Neural cell (in vitro differentiated cells): ENCODE measurements at regions not wholly inside any gene's neighbourhood (a gene's known extent, or its start where the extent isn't known, plus 50 kb on each side); places are given as distances from the start of the nearest gene placed in this dataset.

Source experiments
- EP300 ChIP-seq: fragments of 450-650 bp; conservative IDR thresholded peaks from 2 replicates; pipeline ENCODE4 v1.6.1; 2014; ENCODE audit warnings: antibody characterized with exemption, mild to moderate bottlenecking, moderate library complexity; ENCODE audit not compliant: poor library complexity, severe bottlenecking
- EZH2 ChIP-seq: fragments of 200-600, 300-800 bp; shearing (Covaris generic), sonication (generic); IDR thresholded peaks from 2 replicates; pipeline ENCODE4 v1.6.1; 2014; ENCODE audit warnings: antibody characterized with exemption, low read length, borderline replicate concordance, mild to moderate bottlenecking; ENCODE audit not compliant: insufficient read depth, poor library complexity, severe bottlenecking
- POLR2AphosphoS5 ChIP-seq: IDR thresholded peaks from 2 replicates; pipeline ENCODE4 v1.6.1; 2012
- SMC3 ChIP-seq: fragments of 450-650 bp; conservative IDR thresholded peaks from 2 replicates; pipeline ENCODE4 v1.6.1; 2014; ENCODE audit warnings: antibody characterized with exemption, mild to moderate bottlenecking, moderate library complexity; ENCODE audit not compliant: poor library complexity
- TAF1 ChIP-seq: IDR thresholded peaks from 2 replicates; pipeline ENCODE4 v1.6.1; 2012; ENCODE audit warnings: low read depth
- TF ChIP-seq, protein P1 (sequence below): fragments of 450-650 bp; IDR thresholded peaks from 2 replicates; pipeline ENCODE4 v1.5.1; 2014; ENCODE audit warnings: antibody characterized with exemption, mild to moderate bottlenecking, moderate library complexity; ENCODE audit not compliant: poor library complexity, severe bottlenecking
- TF ChIP-seq, protein P2 (sequence below): IDR thresholded peaks from 2 replicates; pipeline ENCODE4 v1.6.1; 2012; ENCODE audit warnings: borderline replicate concordance

DNA sequence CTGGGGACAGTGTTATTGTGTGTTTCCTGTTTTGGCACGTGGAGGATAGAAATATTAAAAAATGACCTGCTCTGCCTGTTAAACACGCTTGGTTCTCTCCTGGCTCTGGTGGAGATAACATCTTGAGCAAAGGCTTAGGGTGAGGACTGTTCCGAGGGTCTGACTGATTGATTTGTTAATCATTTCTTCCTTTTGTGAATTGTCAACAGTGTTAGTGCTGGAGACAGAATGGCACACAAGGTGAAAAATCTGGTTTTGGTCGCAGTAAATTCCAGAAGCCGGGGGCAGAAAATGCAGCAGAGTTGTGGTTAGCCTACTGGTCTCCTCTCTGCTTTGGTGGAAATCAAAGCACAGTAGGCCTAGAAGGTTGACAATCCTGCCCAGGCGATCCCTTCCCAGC lies 163.6 kb downstream of the FGF9 start:
- TF ChIP-seq POLR2AphosphoS5 (no peak), SMC3 (no peak), EP300 (no peak), EZH2 (no peak), TAF1 (no peak)
- TF ChIP-seq, protein P1, sequence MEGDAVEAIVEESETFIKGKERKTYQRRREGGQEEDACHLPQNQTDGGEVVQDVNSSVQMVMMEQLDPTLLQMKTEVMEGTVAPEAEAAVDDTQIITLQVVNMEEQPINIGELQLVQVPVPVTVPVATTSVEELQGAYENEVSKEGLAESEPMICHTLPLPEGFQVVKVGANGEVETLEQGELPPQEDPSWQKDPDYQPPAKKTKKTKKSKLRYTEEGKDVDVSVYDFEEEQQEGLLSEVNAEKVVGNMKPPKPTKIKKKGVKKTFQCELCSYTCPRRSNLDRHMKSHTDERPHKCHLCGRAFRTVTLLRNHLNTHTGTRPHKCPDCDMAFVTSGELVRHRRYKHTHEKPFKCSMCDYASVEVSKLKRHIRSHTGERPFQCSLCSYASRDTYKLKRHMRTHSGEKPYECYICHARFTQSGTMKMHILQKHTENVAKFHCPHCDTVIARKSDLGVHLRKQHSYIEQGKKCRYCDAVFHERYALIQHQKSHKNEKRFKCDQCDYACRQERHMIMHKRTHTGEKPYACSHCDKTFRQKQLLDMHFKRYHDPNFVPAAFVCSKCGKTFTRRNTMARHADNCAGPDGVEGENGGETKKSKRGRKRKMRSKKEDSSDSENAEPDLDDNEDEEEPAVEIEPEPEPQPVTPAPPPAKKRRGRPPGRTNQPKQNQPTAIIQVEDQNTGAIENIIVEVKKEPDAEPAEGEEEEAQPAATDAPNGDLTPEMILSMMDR: no peak
- TF ChIP-seq, protein P2, sequence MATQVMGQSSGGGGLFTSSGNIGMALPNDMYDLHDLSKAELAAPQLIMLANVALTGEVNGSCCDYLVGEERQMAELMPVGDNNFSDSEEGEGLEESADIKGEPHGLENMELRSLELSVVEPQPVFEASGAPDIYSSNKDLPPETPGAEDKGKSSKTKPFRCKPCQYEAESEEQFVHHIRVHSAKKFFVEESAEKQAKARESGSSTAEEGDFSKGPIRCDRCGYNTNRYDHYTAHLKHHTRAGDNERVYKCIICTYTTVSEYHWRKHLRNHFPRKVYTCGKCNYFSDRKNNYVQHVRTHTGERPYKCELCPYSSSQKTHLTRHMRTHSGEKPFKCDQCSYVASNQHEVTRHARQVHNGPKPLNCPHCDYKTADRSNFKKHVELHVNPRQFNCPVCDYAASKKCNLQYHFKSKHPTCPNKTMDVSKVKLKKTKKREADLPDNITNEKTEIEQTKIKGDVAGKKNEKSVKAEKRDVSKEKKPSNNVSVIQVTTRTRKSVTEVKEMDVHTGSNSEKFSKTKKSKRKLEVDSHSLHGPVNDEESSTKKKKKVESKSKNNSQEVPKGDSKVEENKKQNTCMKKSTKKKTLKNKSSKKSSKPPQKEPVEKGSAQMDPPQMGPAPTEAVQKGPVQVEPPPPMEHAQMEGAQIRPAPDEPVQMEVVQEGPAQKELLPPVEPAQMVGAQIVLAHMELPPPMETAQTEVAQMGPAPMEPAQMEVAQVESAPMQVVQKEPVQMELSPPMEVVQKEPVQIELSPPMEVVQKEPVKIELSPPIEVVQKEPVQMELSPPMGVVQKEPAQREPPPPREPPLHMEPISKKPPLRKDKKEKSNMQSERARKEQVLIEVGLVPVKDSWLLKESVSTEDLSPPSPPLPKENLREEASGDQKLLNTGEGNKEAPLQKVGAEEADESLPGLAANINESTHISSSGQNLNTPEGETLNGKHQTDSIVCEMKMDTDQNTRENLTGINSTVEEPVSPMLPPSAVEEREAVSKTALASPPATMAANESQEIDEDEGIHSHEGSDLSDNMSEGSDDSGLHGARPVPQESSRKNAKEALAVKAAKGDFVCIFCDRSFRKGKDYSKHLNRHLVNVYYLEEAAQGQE: no peak
